ENCODE measurements at regions not wholly inside any gene's neighbourhood (a gene's known extent, or its start where the extent isn't known, plus 50 kb on each side); places are given as distances from the start of the nearest gene placed in this dataset.

GRCh38 chr14:80324649-80325048 lies 113.3 kb upstream of the DIO2 start:
- TF ChIP-seq CTCF (IDR thresholded peaks at IDR 0.05; ENCODE audit: insufficient read depth, low read length, poor library complexity, severe bottlenecking) (no peak), EZH2phosphoT487 (conservative IDR thresholded peaks at IDR 0.05; ENCODE audit: low read length) (no peak)
